HG03457 (cell line): ENCODE measurements at regions not wholly inside any gene's neighbourhood (a gene's known extent, or its start where the extent isn't known, plus 50 kb on each side); places are given as distances from the start of the nearest gene placed in this dataset.
"Not testable (repeated sequence)": the region's sequence is repeated elsewhere in the genome, so short reads cannot be mapped to it uniquely, and the experiment has no call there.

Source experiments
- ATAC-seq: cut with Tn5 transposase; IDR thresholded peaks from one replicate; pipeline ENCODE4 v1.9.1; 2021; ENCODE audit warnings: moderate number of reproducible peaks; ENCODE audit not compliant: unreplicated experiment

DNA sequence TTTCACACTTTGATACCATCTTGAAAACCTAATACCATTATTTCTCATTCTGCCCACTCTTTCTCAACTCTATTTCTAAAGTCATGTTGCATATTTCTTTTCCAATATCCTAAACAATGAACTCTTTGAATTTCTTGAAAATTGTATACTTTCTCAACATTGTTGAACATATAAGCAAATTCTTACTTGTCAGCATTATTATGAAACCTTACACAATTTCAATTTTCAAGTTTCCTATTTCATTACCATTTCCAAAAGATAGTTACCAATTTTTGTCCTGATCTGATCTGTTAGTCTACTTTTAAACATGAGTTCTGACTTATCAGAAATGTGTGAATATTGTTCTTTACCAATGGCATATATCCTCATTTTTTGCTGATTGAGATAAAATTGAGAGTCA, 806.3 kb upstream of the IGFBP7 start:
- ATAC-seq, result no peak

DNA sequence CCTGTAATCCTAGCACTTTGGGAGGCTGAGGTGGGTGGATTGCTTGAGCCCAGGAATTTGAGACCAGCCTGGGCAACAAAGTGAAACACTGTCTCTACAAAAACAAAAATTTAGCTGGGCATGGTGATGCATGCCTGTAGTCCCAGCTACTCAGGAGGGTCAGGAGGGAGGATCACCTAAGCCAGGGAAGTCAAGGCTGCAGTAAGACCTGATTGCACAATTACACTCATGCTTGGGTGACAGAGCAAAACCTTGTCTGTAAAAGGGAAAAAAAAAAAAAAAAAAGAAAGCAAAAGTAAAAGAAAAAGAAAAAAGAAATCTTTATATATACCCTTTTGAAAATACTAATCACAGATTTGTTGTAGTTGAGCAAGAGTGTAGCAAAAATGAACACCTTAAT, 801.0 kb upstream of the IGFBP7 start:
- ATAC-seq, result no peak

DNA sequence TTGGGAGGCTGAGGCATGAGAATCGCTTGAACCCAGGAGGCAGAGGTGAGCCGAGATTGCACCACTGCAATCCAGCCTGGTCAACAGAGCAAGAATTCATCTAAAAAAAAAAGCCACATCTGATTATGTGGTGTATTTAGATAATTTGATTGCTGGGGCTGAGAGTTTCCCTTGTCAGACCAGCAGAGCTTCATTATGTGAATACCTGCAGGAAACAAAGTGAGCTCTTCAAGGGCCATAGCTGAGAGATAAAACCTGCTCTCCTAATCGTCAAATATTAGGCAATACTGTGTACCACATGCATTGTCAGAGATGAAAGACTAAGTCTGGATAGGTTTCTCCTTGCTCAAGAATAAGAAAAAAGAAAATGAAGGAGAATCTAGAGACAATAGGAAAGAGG, 800.0 kb upstream of the IGFBP7 start:
- ATAC-seq, result no peak

DNA sequence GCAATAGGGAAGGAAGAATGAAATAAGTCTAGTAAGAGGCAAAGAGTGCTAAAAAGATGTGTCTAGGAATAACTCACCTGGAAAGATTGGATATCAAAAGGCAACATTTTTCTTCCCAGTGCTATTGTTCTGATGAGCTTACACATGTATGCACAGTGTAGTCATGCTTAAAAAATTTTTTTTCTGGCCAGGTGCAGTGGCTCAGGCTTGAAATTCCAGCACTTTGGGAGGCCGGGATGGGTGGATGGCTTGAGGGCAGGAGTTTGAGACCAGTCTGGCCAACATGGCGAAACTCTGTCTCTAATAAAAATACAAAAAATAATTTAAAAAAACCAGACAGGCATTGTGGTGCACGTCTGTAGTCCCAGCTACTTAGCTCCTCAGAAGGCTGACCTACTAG, 795.8 kb upstream of the IGFBP7 start:
- no peak for ATAC-seq

DNA sequence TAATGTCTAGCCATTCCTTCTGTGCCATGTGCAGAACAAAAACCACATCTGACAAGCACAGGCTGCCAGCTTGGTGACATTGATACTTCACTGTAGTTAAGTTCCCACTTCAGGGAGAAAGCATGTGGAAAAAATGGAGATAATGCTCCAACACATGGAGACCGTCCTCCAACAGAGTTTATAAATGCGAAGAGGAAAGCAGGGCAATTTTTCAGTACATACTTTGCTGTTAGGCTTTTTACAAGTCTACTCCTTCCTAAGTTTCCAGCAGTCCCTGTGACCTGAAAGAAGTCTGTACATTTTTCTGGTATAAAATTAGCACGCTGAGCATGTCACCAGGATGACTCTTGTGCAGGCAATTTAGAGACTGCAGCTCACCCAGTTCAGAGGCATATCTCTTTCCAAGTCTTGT, 766.9 kb upstream of the IGFBP7 start:
- no peak for ATAC-seq

DNA sequence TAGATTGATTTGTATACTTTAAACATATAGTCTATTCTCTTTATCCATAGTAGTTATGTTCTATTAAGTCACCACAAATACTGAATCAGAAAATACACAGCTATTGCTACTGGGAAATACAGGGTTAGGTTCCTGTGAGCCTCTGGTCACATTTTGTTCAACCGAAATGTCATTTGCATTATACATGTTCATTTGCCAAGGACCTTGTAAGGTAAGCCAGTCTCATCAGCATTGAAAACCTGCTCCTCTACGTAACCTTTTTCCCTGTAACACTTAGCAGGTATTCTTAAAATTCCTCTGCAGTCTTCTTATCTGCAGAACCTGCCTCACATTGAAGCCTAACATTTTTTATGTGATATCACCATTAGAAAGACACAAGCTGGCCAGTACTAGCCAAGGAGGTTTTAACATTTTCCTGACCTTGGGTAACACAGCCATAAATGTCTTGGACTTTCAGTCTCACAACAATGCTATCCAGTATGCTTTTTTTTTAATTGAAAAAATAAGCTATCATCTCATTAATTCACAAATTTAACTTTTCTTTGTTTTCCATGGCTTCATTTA, 765.7 kb upstream of the IGFBP7 start:
- ATAC-seq, result no peak

DNA sequence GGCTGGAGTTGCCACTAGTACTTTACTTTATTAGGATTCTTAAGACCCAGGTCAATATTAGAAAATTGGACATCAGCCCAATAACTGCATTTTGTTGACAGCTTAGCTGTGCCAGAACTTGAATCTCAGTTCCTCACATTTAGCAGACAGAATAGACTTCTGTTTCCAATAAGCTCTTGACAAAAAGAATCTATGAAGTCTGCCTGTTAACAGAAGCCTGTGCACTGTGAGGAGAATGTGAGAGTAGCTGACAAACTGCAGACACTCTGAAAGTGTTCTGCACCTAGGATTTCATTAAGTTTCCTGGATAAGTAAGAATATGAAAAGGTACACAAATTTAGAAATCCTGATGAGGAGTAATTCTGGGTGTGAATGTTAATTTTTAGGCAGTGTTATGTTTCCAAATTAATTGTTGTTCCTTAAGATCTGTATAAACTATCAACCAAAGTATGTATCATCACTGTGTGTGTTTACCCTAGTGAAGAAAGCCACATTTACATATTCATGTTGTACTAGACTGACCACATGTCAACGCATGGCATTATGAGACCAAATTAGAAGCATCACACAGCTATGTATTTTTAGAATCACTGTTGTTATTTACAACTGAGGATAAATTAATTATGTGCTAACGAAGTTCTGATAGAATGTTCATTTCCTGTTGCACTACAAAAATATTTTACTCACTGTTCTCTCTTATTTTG, 756.4 kb upstream of the IGFBP7 start:
- ATAC-seq, result no peak

DNA sequence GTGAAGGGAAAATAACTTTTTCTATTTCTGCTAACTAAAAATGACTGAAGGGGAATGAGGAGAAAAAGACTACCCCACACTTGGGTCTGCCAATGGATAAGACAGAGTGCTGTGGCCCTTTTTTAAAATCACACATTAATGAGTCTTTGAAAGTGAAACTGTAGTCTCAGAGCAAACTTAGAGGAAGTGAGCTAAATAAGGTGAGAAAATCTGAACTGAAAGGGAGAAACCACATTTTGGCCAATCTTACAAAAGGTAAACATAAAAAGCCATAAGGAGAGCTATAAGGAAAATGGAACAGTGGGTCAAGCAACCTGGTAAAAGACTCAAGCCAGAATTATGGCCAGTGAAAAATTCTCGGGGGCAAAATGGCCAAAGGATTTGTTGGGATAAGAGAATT, 755.1 kb upstream of the IGFBP7 start:
- peak; percentile 90 for ATAC-seq

DNA sequence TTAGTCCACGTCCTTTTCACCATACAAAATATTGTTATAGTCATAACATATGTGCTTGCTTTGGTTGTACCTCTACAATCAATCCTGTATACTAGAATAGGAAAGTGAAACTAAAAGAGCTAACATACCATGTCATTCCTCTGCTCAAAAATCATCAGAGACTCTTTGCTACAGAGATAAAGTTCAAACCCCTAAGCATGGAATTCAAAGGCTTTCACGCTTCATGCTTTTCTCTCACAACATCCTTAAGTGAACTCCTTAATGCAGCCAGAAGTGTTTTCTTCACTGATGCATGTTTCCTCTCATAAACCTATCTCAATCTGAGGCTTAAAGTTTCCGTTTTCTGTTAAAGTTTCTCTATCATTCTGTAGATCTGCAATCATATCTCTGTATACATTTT, 744.6 kb upstream of the IGFBP7 start:
- ATAC-seq, result no peak

DNA sequence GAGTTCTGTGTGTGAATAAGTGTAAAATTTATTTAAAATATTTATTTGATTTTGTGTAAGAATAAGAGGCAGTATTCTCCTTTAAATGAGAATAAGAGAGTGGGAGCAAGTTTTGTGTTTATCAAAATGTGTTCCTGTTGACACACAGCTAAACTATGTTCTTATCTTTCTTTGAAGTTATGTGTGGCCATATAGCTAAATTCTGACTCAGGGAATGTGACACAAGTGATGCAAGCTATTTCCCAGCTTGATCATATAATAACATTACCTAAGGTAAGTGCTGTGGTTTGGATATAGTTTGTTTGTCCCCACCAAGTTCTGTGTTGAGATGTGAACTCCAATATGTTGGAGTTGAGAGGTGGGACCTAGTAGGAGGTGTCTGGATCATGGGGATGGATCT, 740.0 kb upstream of the IGFBP7 start:
- ATAC-seq, result no peak

DNA sequence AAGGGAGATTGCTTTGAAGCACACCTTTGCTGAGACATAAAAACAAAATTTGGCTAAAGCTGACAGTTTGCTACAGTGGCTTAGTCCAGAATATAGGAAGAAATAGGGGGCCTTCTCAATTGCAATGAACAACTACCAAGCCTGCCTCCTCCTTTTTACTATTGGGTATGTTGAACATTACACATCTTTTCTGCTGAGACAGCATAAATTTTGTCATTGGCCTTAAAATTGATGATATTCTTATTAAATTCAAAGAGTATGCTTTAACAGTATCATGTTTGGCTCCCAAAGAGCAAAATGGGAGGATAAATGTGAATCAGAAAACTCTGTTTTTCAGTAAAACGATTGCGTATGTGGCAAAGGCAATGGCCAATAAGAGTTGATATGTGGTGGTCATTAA, 721.9 kb upstream of the IGFBP7 start:
- no peak for ATAC-seq

DNA sequence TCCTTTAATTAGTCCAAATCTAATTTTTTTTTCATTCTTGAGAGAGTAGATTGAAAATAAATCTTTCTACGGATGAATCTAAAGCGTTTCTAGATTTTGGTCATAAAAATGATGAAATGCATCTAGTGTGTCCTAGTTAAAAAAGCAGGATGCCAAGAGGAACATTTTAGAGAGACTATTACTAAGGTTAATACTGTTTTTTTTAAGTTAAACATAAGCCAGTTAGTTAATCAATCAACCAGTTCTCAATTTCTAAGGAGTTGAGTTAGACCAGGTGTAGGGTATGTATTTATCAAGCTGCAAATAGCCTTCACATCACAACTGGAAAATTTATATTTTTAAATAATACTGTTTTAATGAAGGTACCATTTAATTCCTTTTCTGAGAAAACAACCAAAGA, 679.5 kb upstream of the IGFBP7 start:
- ATAC-seq, result no peak

DNA sequence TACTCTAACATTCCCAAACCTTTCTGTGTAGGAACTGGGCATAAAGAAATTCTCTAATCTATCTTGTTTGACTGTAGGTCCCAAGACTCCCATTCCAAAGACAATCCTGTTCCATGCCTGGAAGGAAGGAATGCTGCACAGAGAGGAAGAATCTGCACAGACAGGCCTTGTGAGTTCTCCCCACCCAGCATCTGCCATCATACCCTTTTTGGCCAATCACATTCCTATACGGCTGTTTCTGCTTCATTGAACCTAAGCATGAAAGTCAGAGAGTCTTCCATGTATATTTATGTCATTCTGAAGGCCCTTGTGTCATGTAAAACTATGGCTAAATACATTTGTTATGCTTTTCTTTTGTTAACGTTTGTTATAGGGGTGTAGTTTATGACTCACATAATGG, 667.7 kb upstream of the IGFBP7 start:
- ATAC-seq, result no peak

DNA sequence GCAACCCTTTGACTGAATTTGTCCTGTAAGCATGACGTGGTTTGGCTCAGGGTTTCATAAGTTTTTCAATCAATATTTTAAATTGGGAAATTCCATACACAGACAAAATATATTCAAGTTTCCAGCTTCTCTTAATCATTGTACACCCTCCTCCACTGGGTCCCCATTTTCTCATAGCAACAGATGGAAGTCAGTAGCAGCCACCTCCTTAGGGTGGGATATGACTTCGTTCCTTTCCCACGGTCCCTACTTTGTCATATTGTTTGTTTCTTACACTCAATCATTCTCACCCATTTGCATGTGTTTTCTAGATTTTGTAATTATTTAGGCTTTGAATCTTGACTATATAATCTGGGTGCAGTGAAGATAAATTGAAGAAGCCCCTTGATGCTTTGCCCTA, 664.5 kb upstream of the IGFBP7 start:
- no peak for ATAC-seq

DNA sequence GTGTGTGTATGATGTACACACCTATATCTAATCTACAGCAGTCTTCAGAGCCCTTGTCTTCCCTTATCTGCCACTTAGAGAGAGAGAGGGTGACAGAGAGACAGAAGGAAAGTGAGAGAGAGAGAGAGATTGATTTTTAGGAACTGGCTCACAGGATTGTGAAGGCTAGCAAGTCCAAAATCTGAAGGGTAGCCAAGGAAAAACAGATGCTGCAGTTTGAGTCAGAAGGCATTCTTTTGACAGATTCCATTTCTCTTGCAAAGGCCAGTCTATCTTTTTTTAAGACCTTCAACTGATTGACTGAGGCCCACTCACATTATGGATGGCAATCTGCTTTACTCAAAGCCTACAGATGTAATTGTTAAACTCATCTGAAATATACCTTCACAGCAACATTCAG, 664.0 kb upstream of the IGFBP7 start:
- ATAC-seq, result no peak

DNA sequence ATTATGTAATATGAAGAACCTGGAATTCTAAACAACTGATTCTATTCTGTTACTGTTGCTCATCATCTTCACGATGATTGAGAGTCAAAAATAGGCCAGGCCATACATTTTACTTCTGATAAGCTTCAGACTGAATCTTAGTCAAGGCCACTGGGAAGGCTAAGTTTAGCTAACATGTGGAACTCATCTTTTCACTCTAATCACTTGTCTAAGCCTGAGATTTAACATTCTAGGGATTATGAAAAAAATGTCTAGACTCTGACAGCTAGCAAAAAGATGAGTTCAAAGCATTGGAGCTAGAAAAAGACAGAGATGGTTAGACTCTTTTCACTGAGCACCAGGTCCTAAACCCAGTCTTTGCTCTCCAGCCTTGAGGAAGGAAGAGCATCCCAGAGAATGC, 656.2 kb upstream of the IGFBP7 start:
- ATAC-seq, result no peak

DNA sequence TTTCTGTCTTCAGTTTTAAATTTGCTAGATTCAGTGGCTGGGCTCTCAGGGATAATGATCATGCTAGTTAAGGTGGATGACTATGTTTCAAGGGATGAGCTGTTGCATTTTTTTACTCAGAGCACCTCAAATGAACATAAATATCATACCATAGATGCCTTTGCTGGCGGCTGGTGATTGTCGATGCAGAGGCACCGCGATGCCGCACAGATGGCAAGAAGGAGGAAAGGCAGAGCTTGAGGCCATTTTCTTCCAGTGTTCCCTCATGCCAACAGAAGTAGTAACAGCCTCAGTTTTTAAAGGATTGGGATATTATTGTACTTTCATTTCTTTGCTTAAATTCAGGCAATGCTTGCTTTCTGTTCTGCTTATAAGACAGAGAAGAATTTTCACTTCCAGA, 654.7 kb upstream of the IGFBP7 start:
- ATAC-seq, result no peak

DNA sequence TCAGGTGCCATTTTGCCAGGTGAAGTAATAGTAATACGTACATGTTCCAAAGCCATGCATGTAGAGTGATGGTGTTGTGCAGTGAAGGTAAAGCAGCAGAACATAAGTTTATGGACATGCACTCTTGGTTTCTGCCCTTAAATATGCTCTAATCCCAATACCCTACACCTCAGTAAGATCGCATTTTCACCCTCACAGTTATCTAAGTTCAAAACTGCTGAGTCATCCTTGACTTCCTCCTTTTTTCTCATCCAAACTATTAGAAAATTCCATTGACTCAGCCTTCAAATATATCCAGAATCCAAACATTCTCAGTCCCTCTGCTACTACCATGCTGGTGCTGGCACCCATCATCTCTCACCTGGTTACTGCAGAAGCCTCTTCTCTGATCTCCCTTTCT, 652.9 kb upstream of the IGFBP7 start:
- no peak for ATAC-seq

DNA sequence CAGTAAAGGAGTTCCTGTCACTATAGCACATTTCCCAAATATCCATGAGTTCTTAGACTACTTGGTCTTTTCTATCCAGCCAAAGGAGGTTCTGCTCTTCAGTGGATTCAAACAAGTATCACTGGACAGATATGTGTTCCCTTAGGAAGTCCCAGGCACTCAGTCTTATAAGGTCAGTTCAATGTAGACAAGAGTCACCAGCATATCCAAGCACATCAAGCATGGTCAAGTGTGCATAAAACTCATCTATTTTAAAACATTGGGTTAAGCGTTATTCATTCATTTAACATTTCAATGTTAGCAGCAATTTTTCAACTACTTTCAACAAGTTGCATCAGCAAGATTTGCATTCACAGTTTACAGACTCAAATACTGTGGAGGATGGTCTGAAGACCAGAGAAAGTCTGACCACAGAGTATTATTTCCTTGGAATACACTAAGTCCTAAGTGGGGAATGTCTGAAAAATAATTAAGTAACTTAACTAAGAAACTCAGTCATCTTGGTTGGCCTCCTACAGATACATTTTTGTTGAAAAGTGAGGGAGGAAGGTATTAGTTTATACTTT, 630.5 kb upstream of the IGFBP7 start:
- no peak for ATAC-seq

DNA sequence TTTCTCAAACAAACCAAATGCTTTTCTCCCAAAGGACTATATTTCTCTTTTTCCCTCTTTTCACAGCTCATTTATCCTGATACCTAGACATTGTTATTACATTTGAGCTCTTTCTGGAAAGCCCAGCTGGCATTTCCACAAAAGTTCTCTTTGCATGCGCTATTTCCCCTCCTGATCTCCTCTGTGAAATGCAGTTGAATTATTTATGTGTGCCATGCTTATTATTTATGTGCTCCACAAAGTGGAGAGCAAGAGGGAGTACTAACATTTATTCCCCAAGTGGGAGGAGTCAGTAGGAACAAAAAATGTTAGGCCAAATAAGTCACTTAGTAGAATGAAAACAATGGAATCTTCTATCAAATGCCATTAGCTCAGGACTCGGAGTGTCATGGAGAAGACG, 626.6 kb upstream of the IGFBP7 start:
- no peak for ATAC-seq

DNA sequence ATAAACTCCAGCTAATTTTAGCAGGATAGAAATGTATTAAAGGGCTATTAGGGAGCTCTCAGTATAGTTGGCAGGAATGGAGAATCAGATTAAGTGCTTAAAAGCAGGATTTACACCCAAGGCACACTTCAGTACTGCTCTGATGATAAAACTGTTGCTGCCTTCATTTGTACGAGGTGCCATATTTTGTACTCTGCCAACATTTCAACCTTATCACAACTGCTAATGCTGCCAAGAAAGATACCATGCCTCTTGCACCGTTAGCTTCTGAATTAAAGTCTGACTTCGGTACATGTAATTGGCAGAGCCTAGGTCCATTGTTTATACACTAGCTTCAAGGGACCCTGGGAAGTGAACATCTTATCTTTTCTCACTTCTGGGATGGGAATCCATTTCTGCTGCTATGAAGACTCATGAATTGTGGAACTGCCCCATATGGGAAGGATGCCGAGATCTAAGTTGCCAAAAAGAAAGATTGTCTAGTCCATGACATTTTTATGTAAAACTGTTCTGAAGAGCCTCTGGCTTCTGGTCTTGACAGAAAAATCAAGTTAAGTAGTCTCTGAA, 624.0 kb upstream of the IGFBP7 start:
- ATAC-seq, result no peak

DNA sequence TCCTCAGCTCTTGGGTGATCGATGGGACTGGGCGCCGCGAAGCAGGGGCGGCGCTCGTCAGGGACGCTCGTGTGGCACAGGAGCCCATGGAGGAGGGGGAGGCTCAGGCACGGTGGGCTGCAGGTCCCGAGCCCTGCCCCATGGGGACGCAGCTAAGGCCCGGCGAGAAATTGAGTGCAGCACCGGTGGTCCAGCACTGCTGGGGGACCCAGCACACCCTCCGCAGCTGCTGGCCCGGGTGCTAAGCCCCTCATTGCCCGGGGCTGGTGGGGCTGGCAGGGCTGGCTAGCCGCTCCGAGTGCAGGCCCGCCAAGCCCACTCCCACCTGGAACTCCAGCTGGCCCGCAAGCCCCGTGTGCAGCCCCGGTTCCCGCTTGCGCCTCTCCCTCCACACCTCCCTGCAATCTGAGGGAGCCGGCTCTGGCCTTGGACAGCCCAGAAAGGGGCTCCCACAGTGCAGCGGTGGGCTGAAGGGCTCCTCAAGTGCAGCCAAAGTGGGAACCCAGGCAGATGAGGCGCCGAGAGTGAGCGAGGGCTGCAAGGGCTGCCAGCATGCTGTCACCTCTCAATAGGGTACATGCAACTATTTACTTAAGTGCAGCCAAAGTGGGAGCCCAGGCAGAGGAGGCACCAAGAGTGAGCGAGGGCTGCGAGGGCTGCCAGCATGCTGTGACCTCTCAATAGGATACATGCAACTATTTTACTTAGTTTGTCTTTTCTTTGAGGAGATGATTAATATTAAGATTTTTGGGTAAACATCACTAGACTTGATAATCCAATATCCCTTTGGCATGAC, 619.8 kb upstream of the IGFBP7 start:
- ATAC-seq, result not testable (repeated sequence)
